Liver (tissue), 3 donors: ENCODE measurements at regions not wholly inside any gene's neighbourhood (a gene's known extent, or its start where the extent isn't known, plus 50 kb on each side); places are given as distances from the start of the nearest gene placed in this dataset.

Source experiments
- ATF3 ChIP-seq: IDR thresholded peaks from 2 replicates; pipeline ENCODE4 v1.6.1; 2016; ENCODE audit warnings: antibody characterized with exemption
- CTCF ChIP-seq: fragments of 150-350 bp; IDR thresholded peaks from 2 replicates; pipeline ENCODE4 v1.5.1; 2017; ENCODE audit warnings: improper control_type of control experiment, low read depth, low read length; ENCODE audit not compliant: missing input control
- REST ChIP-seq: IDR thresholded peaks from 2 replicates; pipeline ENCODE4 v1.6.1; 2016; ENCODE audit warnings: antibody characterized with exemption, mild to moderate bottlenecking
- donor health status: healthy.
- donor health status: healthy.

GRCh38 chr12:100692502-100692901 lies 102.1 kb upstream of the ANO4 start:
- no peak for TF ChIP-seq REST
- no peak for TF ChIP-seq CTCF
- TF ChIP-seq ATF3: no peak
